PC-3 (cell line): ENCODE measurements at regions not wholly inside any gene's neighbourhood (a gene's known extent, or its start where the extent isn't known, plus 50 kb on each side); places are given as distances from the start of the nearest gene placed in this dataset.

Experiments
- ATAC-seq: fragments of 200-7000 bp; cut with Tn5 transposase; 2 replicates; pipeline ENCODE4 v1.9.1; 2020; ENCODE audit warnings: mild to moderate bottlenecking, moderate library complexity
- BruUV-seq: library from RNA; stranded (reverse); fragments of 400-500 nt; replicated peaks from 2 replicates; lab custom pipeline; 2021; lab: Mats Ljungman, UMichigan
- CTCF ChIA-PET: fragments of 300-600 bp; sonication (Branson Sonifier 250); formaldehyde crosslinking; loops from one replicate; lab custom pipeline; 2022; ENCODE audit warnings: antibody characterized with exemption; lab: Charles Lee
- POLR2A ChIA-PET: fragments of 300-600 bp; sonication (Branson Sonifier 250); formaldehyde crosslinking; loops from one replicate; lab custom pipeline; 2022; ENCODE audit warnings: antibody characterized with exemption; ENCODE audit not compliant: unreplicated experiment; lab: Charles Lee
- DNase-seq: peaks from one replicate; pipeline ENCODE4 v3.0.0-alpha.2; 2015
- H2AFZ ChIP-seq: fragments of 300-600 bp; sonication (generic); 2 replicates; pipeline ENCODE4 v1.6.0; 2016; ENCODE audit warnings: antibody characterized with exemption, low read length
- H3F3A ChIP-seq: fragments of 300-600 bp; sonication (generic); one replicate; pipeline ENCODE4 v1.6.0; 2017; ENCODE audit warnings: antibody characterized with exemption, low read length, control low read depth, mild to moderate bottlenecking; ENCODE audit not compliant: unreplicated experiment
- H3K27ac ChIP-seq: fragments of 300-600 bp; sonication (generic); 2 replicates; pipeline ENCODE4 v1.5.1; 2016; ENCODE audit warnings: mild to moderate bottlenecking, low read length
- H3K27me3 ChIP-seq: fragments of 300-600 bp; sonication (generic); 2 replicates; pipeline ENCODE4 v1.6.1; 2016; ENCODE audit warnings: low read length, mixed read lengths
- H3K36me3 ChIP-seq: fragments of 300-600 bp; sonication (generic); 2 replicates; pipeline ENCODE4 v1.6.1; 2016; ENCODE audit warnings: low read depth, mixed run types, low read length, mixed read lengths
- H3K4me1 ChIP-seq: fragments of 300-600 bp; sonication (generic); 2 replicates; pipeline ENCODE4 v1.5.1; 2016; ENCODE audit warnings: low read length; ENCODE audit not compliant: insufficient read depth
- H3K4me2 ChIP-seq: fragments of 300-600 bp; sonication (generic); 2 replicates; pipeline ENCODE4 v1.6.0; 2016; ENCODE audit warnings: low read length
- H3K4me3 ChIP-seq: fragments of 300-600 bp; sonication (generic); 2 replicates; pipeline ENCODE4 v1.5.1; 2016; ENCODE audit warnings: mild to moderate bottlenecking, low read length, mixed read lengths
- H3K79me2 ChIP-seq: fragments of 300-600 bp; sonication (generic); 2 replicates; pipeline ENCODE4 v1.6.1; 2017; ENCODE audit warnings: low read length, mixed read lengths
- H3K9ac ChIP-seq: fragments of 300-600 bp; sonication (generic); 2 replicates; pipeline ENCODE4 v1.6.0; 2016; ENCODE audit warnings: mild to moderate bottlenecking, low read length
- H3K9me2 ChIP-seq: fragments of 300-600 bp; sonication (generic); replicated peaks from 2 replicates; pipeline ENCODE4 v1.6.1; 2016; ENCODE audit warnings: mixed run types, low read length, mixed read lengths
- H3K9me3 ChIP-seq: fragments of 300-600 bp; sonication (generic); 2 replicates; pipeline ENCODE4 v1.6.1; 2016; ENCODE audit warnings: low read length, mixed read lengths
- H4K20me1 ChIP-seq: fragments of 300-600 bp; sonication (generic); 2 replicates; pipeline ENCODE4 v1.6.1; 2016; ENCODE audit warnings: low read length, mixed read lengths
- EZH2 ChIP-seq: fragments of 300-600 bp; sonication (generic); IDR thresholded peaks from one replicate; pipeline ENCODE4 v1.6.1; 2017; ENCODE audit warnings: antibody characterized with exemption, mild to moderate bottlenecking, low read length; ENCODE audit not compliant: unreplicated experiment
- EZH2phosphoT487 ChIP-seq: fragments of 300-600 bp; sonication (generic); IDR thresholded peaks from 2 replicates; pipeline ENCODE4 v1.6.1; 2018; ENCODE audit warnings: mild to moderate bottlenecking, antibody characterized with exemption, low read length, borderline replicate concordance
- intact Hi-C: fragments of 100-400 bp; cut with micrococcal nuclease; formaldehyde crosslinking; loops from 2 replicates; pipeline ENCODE4 v1.9.0; 2023
- TF ChIP-seq, protein P1 (sequence below): fragments of 300-600 bp; sonication (generic); conservative IDR thresholded peaks from 2 replicates; pipeline ENCODE4 v1.5.1; 2017; ENCODE audit warnings: antibody characterized with exemption, low read depth, mild to moderate bottlenecking, low read length

GRCh38 chr2:181837563-181837962, 54.0 kb upstream of the ITPRID2 start:
- Histone ChIP-seq H3K27ac (no peak overlapping the region), H3K36me3 (no peaks in the 10 kb centered on the region), H3K4me3 (no peak overlapping the region), H3K4me1 (no peaks in the 10 kb centered on the region), H3K9ac (no peak overlapping the region), H4K20me1 (no peaks in the 10 kb centered on the region), H3F3A (no peaks in the 10 kb centered on the region), H3K4me2 (no peak overlapping the region), H3K27me3 (no peaks in the 10 kb centered on the region), H2AFZ (no peak overlapping the region), H3K79me2 (no peaks in the 10 kb centered on the region), H3K9me2 (no peaks in the 10 kb centered on the region), H3K9me3 (no peaks in the 10 kb centered on the region)
- ChIA-PET CTCF (no interaction called here), POLR2A (no interaction called here)
- ATAC-seq, result no peak
- TF ChIP-seq, protein P1, sequence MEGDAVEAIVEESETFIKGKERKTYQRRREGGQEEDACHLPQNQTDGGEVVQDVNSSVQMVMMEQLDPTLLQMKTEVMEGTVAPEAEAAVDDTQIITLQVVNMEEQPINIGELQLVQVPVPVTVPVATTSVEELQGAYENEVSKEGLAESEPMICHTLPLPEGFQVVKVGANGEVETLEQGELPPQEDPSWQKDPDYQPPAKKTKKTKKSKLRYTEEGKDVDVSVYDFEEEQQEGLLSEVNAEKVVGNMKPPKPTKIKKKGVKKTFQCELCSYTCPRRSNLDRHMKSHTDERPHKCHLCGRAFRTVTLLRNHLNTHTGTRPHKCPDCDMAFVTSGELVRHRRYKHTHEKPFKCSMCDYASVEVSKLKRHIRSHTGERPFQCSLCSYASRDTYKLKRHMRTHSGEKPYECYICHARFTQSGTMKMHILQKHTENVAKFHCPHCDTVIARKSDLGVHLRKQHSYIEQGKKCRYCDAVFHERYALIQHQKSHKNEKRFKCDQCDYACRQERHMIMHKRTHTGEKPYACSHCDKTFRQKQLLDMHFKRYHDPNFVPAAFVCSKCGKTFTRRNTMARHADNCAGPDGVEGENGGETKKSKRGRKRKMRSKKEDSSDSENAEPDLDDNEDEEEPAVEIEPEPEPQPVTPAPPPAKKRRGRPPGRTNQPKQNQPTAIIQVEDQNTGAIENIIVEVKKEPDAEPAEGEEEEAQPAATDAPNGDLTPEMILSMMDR, result no peak
- TF ChIP-seq EZH2 (no peak), EZH2phosphoT487 (no peak)
- DNase-seq, result no peak
- intact Hi-C loops, result no loop called here
- BruUV-seq, result no TSS peak

- ChIA-PET CTCF (no interaction called here), POLR2A (no interaction called here)
- Histone ChIP-seq H3K9ac (no peak overlapping the region), H3K4me1 (no peaks in the 10 kb centered on the region), H2AFZ (no peak overlapping the region), H3K4me3 (no peak overlapping the region), H3K27ac (no peak overlapping the region), H3K79me2 (no peaks in the 10 kb centered on the region), H3K27me3 (no peaks in the 10 kb centered on the region), H3K9me2 (no peaks in the 10 kb centered on the region), H4K20me1 (no peaks in the 10 kb centered on the region), H3K36me3 (no peaks in the 10 kb centered on the region), H3K4me2 (no peak overlapping the region), H3K9me3 (no peaks in the 10 kb centered on the region), H3F3A (no peaks in the 10 kb centered on the region)
- no peak for TF ChIP-seq EZH2
- TF ChIP-seq, protein P1, result no peak
- no peak for TF ChIP-seq EZH2phosphoT487
- BruUV-seq, result no TSS peak
- intact Hi-C loops, result no loop called here
- ATAC-seq (no peak), DNase-seq (no peak)
Observed at GRCh38 chr2:181839811-181840210, 51.7 kb upstream of the ITPRID2 start.

DNA sequence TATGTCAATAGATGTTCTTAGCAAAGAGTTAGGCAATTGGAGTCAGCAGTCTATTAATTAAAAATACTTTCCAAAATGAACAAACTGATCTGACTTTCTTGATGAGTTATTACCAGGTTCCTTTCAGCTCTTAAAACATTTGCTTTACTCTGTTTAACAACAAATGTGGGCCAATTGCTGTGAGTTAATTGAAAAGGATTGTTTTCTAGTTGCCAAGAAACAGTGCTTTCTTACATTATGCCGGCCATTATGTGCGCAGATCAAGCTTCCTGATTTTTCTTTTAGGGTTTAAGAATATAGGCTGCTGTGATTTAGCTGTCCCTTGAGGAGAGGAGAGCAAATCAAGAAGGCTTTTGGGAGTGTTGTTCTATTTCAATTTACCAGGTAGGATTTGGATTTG, 50.5 kb upstream of the ITPRID2 start:
- no peaks in the 10 kb centered on the region for H3K9me2 ChIP-seq
- ChIA-PET CTCF (no interaction called here), POLR2A (no interaction called here)
- no peak overlapping the region for H3K27ac ChIP-seq
- no peaks in the 10 kb centered on the region for H3K27me3 ChIP-seq
- TF ChIP-seq EZH2phosphoT487 (no peak), EZH2 (no peak)
- TF ChIP-seq, protein P1, result no peak
- no peak overlapping the region for H3K4me2 ChIP-seq
- H3K36me3 ChIP-seq, result no peaks in the 10 kb centered on the region
- H3K79me2 ChIP-seq, result no peaks in the 10 kb centered on the region
- DNase-seq, result no peak
- ATAC-seq, result no peak
- no peak overlapping the region for H3K9ac ChIP-seq
- no TSS peak for BruUV-seq
- no peak overlapping the region for H2AFZ ChIP-seq
- no peaks in the 10 kb centered on the region for H3K4me1 ChIP-seq
- no peaks in the 10 kb centered on the region for H3K9me3 ChIP-seq
- no peaks in the 10 kb centered on the region for H4K20me1 ChIP-seq
- intact Hi-C loops, result no loop called here
- H3K4me3 ChIP-seq, result no peak overlapping the region
- H3F3A ChIP-seq, result no peaks in the 10 kb centered on the region
